Gastrocnemius medialis (tissue), 4 donors: ENCODE measurements at regions not wholly inside any gene's neighbourhood (a gene's known extent, or its start where the extent isn't known, plus 50 kb on each side); places are given as distances from the start of the nearest gene placed in this dataset.

Experiments used
- ATAC-seq, 2 donors: fragments of 150-250 bp; one replicate each; pipeline ENCODE4 v1.9.1; 2016
- DNase-seq, 2 donors: peaks; one replicate each; pipeline ENCODE4 v3.0.0-alpha.2; 2019
- H3K27ac ChIP-seq, 4 donors: fragments of 200-600 bp; sonication (generic); 1 replicate in 1 of 4; 2 replicates in 3 of 4; pipeline ENCODE4 v1.5.1; 2016 to 2018; ENCODE audit warnings: mild to moderate bottlenecking in 2 of 4, moderate library complexity in 1 of 4
- H3K27me3 ChIP-seq, 3 donors: fragments of 200-600 bp; sonication (generic) in 2 of 3; 1 replicate in 1 of 3; 2 replicates in 2 of 3; pipeline versions ENCODE4 v1.5.1 to v1.6.0; 2016 to 2019; ENCODE audit warnings: mild to moderate bottlenecking in 1 of 3, moderate library complexity in 1 of 3
- H3K36me3 ChIP-seq, 2 donors: fragments of 200-600 bp; sonication (generic) in 1 of 2; one replicate each; pipeline ENCODE4 v1.5.1; 2017 to 2018
- H3K4me1 ChIP-seq, 2 donors: fragments of 200-600 bp; sonication (generic) in 1 of 2; one replicate each; pipeline ENCODE4 v1.5.1; 2016 to 2017; ENCODE audit warnings: mild to moderate bottlenecking in 2 of 2
- H3K4me3 ChIP-seq, 4 donors: fragments of 200-600 bp; sonication (generic) in 3 of 4; 1 replicate in 1 of 4; 2 replicates in 3 of 4; pipeline ENCODE4 v1.5.1; 2016 to 2019; ENCODE audit warnings: mild to moderate bottlenecking in 2 of 4
- H3K9me3 ChIP-seq, 3 donors: fragments of 200-600 bp; sonication (generic) in 2 of 3; 1 replicate in 1 of 3; 2 replicates in 2 of 3; pipeline ENCODE4 v1.5.1; 2016 to 2019
- CTCF ChIP-seq, 5 experiments: fragments of 450-650 bp in 3 of 5; fragments of 200-600 bp in 2 of 5; sonication (generic) in 2 of 5; IDR thresholded peaks in 4 of 5; conservative IDR thresholded peaks in 1 of 5; 1 replicate in 4 of 5; 2 replicates in 1 of 5; pipeline ENCODE4 v1.5.1; 2016 to 2019; ENCODE audit warnings: antibody characterized with exemption in 5 of 5, mild to moderate bottlenecking in 3 of 5, moderate library complexity in 3 of 5
- POLR2A ChIP-seq, 2 donors: fragments of 450-650 bp; IDR thresholded peaks; one replicate each; pipeline ENCODE4 v1.6.1; 2017; ENCODE audit warnings: antibody characterized with exemption in 2 of 2, mild to moderate bottlenecking in 2 of 2, moderate library complexity in 2 of 2
- in situ Hi-C, 4 donors: fragments of 200-750 bp; cut with MboI; loops; one replicate each; pipeline versions ENCODE4 v1.15.0 to v1.8.0; 2017; ENCODE audit warnings: low sequenced_read_pairs in 4 of 4
- intact Hi-C: fragments of 100-400 bp; cut with DNase I; formaldehyde crosslinking; loops from one replicate; pipeline ENCODE4 v1.15.1; 2023; ENCODE audit warnings: low total_unique reads

- peaks cover 22 to 33% of the 10 kb centered on the region in 2 donors for H3K4me1 ChIP-seq
These were observed 54.5 kb upstream of the AFF3 start for GRCh38 chr2:100196786-100197494.

GRCh38 chr2:100195942-100196341, 53.6 kb upstream of the AFF3 start:
- in situ Hi-C loops: no loop called here
- intact Hi-C loops: no loop called here
- peaks cover 22 to 33% of the 10 kb centered on the region in 2 donors for H3K4me1 ChIP-seq
- no peak overlapping the region for H3K4me3 ChIP-seq
- ATAC-seq (no peak), DNase-seq (no peak)
- H3K27me3 ChIP-seq: no peaks in the 10 kb centered on the region
- no peak for TF ChIP-seq CTCF (IDR thresholded peaks at IDR 0.05 in 4 of 5, conservative IDR thresholded peaks at IDR 0.05 in 1 of 5)
- no peak for TF ChIP-seq POLR2A (IDR thresholded peaks at IDR 0.05)
- no peaks in the 10 kb centered on the region for H3K36me3 ChIP-seq
- H3K9me3 ChIP-seq: no peaks in the 10 kb centered on the region
- H3K27ac ChIP-seq: no peak overlapping the region

More at GRCh38 chr2:100196786-100197494, 54.5 kb upstream of the AFF3 start:
- in situ Hi-C loops (no loop called here), intact Hi-C loops (no loop called here)
- Histone ChIP-seq H3K27me3 (no peaks in the 10 kb centered on the region), H3K36me3 (no peaks in the 10 kb centered on the region), H3K4me3 (no peak overlapping the region), H3K27ac (peak overlapping the region; percentile 46 to 67 (median 62)), H3K9me3 (no peaks in the 10 kb centered on the region)
- TF ChIP-seq CTCF (IDR thresholded peaks at IDR 0.05 in 4 of 5, conservative IDR thresholded peaks at IDR 0.05 in 1 of 5) (no peak), POLR2A (IDR thresholded peaks at IDR 0.05) (no peak)
- ATAC-seq: no peak
- DNase-seq: no peak

DNA sequence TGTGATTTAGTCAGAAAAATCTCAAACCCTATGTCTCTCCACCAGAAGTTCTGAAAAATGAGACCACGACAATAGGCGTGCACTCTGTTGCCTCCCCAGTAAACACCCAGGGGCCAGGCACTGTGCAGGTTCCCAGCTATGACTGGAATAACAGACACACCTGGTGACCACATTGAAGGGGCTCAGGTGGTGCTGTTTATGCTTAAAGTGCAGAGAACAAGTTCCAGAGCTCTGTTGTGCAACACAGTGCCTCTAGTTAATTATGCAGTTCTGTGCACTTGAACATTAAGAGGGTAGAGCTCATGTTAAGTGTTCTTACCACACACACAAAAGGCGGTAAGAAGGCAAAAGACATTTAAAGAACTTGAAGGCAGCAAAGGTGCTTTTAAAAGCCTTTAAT, 52.6 kb upstream of the AFF3 start:
- intact Hi-C loops: no loop called here
- in situ Hi-C loops: no loop called here
- DNase-seq (no peak), ATAC-seq (no peak)
- H3K27me3 ChIP-seq: no peaks in the 10 kb centered on the region
- TF ChIP-seq POLR2A (IDR thresholded peaks at IDR 0.05) (no peak), CTCF (IDR thresholded peaks at IDR 0.05 in 4 of 5, conservative IDR thresholded peaks at IDR 0.05 in 1 of 5) (no peak)
- peaks cover 22 to 33% of the 10 kb centered on the region in 2 donors for H3K4me1 ChIP-seq
- no peaks in the 10 kb centered on the region for H3K36me3 ChIP-seq
- H3K9me3 ChIP-seq: no peaks in the 10 kb centered on the region
- no peak overlapping the region for H3K27ac ChIP-seq
- no peak overlapping the region for H3K4me3 ChIP-seq

DNA sequence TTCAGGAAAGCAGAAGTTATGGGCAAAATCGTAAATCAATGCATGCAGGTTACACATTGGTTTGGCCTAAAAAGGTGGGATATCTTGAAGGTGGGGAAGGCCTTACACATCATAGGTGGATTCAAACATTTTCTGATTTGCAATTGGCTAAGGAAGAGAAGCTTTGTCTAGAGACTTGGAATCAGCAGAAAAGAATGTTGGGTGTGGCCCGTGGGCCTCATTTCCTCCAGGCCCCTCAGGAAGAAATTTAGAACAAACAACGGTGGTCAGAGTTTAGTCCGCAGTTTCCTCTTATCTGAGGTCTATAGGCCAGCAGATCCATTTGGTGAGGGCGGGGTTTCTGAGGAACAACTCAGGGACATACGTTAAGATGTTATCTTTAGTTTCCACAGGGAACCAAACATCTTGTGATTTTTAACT, 50.9 kb upstream of the AFF3 start:
- ATAC-seq: peak in 1 of 2 donors; percentile 54
- no peak for DNase-seq

More for the DNA sequence above, 50.9 kb upstream of the AFF3 start:
- Histone ChIP-seq H3K4me3 (no peak overlapping the region), H3K9me3 (no peaks in the 10 kb centered on the region), H3K27ac (peak overlapping the region; percentile 2 to 40 (median 20)), H3K4me1 (peaks cover 19 to 30% of the 10 kb centered on the region in 2 donors), H3K27me3 (no peaks in the 10 kb centered on the region), H3K36me3 (no peaks in the 10 kb centered on the region)
- in situ Hi-C loops: no loop called here
- TF ChIP-seq CTCF (IDR thresholded peaks at IDR 0.05 in 4 of 5, conservative IDR thresholded peaks at IDR 0.05 in 1 of 5) (no peak), POLR2A (IDR thresholded peaks at IDR 0.05) (no peak)
- intact Hi-C loops: no loop called here
